Peyer's patch (tissue), 4 donors: ENCODE measurements at regions not wholly inside any gene's neighbourhood (a gene's known extent, or its start where the extent isn't known, plus 50 kb on each side); places are given as distances from the start of the nearest gene placed in this dataset.

ENCODE experiments used
- DNase-seq, 3 donors: peaks; one replicate each; pipeline ENCODE4 v3.0.0-alpha.2; 2017 to 2019
- H3K27ac ChIP-seq, 4 donors: fragments of 200-600 bp; sonication (generic); one replicate each; pipeline ENCODE4 v1.5.1; 2016 to 2019
- H3K27me3 ChIP-seq, 2 donors: fragments of 200-600 bp; sonication (generic); one replicate each; pipeline ENCODE4 v1.5.1; 2019
- H3K36me3 ChIP-seq, 3 donors: fragments of 200-600 bp; sonication (generic); one replicate each; pipeline ENCODE4 v1.5.1; 2016 to 2019
- H3K4me1 ChIP-seq, 4 donors: fragments of 200-600 bp; sonication (generic); one replicate each; pipeline ENCODE4 v1.5.1; 2016 to 2019
- H3K4me3 ChIP-seq, 4 donors: fragments of 200-600 bp; sonication (generic); 1 replicate in 3 of 4; 2 replicates in 1 of 4; pipeline ENCODE4 v1.5.1; 2016 to 2019; ENCODE audit warnings: mild to moderate bottlenecking in 1 of 4
- H3K9me3 ChIP-seq, 4 donors: fragments of 200-600 bp; sonication (generic); one replicate each; pipeline ENCODE4 v1.5.1; 2016 to 2019; ENCODE audit warnings: mild to moderate bottlenecking in 1 of 4
- POLR2A ChIP-seq, 2 donors: fragments of 450-650 bp; IDR thresholded peaks; one replicate each; pipeline ENCODE4 v1.5.1; 2017; ENCODE audit warnings: antibody characterized with exemption in 2 of 2, mild to moderate bottlenecking in 2 of 2, moderate library complexity in 2 of 2
- TF ChIP-seq, protein P1 (sequence below), 6 experiments: fragments of 450-650 bp in 4 of 6; fragments of 200-600 bp in 2 of 6; sonication (generic) in 1 of 6; IDR thresholded peaks; one replicate each; pipeline ENCODE4 v1.5.1; 2017 to 2019; ENCODE audit warnings: antibody characterized with exemption in 6 of 6, mild to moderate bottlenecking in 3 of 6, moderate library complexity in 1 of 6

DNA sequence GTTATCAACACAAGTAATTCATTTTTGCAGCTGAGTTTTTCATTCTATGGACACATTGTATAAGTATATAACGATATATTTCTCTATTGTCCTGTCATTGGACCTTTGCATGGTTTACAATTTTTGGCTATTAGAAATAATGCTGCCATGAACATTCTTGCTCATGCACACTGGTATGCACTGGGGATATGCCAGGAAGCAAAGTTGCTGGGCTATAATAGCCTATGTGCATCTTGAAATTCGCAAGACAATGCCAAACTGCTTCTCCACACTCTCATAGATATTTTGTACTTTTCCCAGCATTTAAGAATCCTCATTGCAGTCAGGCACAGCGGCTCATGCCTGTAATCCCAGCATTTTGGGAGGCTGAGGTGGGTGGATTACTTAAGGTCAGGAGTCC is 852.6 kb upstream of the ID2 start:
- no peaks in the 10 kb centered on the region for H3K36me3 ChIP-seq
- no peak for DNase-seq
- H3K4me3 ChIP-seq = no peak overlapping the region
- H3K9me3 ChIP-seq = no peaks in the 10 kb centered on the region
- TF ChIP-seq POLR2A (IDR thresholded peaks at IDR 0.05) = no peak
- TF ChIP-seq, protein P1, sequence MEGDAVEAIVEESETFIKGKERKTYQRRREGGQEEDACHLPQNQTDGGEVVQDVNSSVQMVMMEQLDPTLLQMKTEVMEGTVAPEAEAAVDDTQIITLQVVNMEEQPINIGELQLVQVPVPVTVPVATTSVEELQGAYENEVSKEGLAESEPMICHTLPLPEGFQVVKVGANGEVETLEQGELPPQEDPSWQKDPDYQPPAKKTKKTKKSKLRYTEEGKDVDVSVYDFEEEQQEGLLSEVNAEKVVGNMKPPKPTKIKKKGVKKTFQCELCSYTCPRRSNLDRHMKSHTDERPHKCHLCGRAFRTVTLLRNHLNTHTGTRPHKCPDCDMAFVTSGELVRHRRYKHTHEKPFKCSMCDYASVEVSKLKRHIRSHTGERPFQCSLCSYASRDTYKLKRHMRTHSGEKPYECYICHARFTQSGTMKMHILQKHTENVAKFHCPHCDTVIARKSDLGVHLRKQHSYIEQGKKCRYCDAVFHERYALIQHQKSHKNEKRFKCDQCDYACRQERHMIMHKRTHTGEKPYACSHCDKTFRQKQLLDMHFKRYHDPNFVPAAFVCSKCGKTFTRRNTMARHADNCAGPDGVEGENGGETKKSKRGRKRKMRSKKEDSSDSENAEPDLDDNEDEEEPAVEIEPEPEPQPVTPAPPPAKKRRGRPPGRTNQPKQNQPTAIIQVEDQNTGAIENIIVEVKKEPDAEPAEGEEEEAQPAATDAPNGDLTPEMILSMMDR (IDR thresholded peaks at IDR 0.05) = no peak
- H3K27ac ChIP-seq = no peak overlapping the region
- H3K27me3 ChIP-seq = no peaks in the 10 kb centered on the region
- H3K4me1 ChIP-seq = no peaks in the 10 kb centered on the region

- H3K4me1 ChIP-seq = no peaks in the 10 kb centered on the region
Measured at GRCh38 chr2:7830616-7831015, 851.2 kb upstream of the ID2 start.

DNA sequence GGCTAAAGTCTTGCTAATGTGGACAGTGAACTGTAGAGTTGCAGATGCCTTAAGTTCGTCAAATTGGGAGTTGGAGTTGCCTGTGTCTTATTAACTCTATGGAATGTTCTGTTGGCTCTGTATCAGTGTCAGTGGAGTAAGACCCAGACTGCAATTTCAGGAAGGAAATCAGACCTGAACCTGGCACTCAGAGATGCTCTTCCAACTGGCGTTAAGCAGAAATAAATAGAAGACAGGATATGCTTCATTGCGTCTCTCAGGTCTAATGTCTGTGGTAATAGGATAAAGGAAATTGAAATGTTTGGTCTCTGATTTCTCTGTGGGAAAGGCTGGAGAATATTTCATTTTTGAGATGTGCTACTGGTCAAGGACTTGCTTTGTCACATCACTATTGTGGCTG is 846.7 kb upstream of the ID2 start:
- Histone ChIP-seq H3K27ac (no peak overlapping the region), H3K27me3 (no peaks in the 10 kb centered on the region), H3K4me3 (no peak overlapping the region), H3K36me3 (no peaks in the 10 kb centered on the region), H3K4me1 (no peaks in the 10 kb centered on the region), H3K9me3 (no peaks in the 10 kb centered on the region)
- TF ChIP-seq, protein P1 (IDR thresholded peaks at IDR 0.05) = no peak
- no peak for TF ChIP-seq POLR2A (IDR thresholded peaks at IDR 0.05)
- no peak for DNase-seq

More at GRCh38 chr2:7830616-7831015, 851.2 kb upstream of the ID2 start:
- no peaks in the 10 kb centered on the region for H3K36me3 ChIP-seq
- H3K27ac ChIP-seq = no peak overlapping the region
- no peak for DNase-seq
- no peaks in the 10 kb centered on the region for H3K9me3 ChIP-seq
- no peaks in the 10 kb centered on the region for H3K27me3 ChIP-seq
- H3K4me3 ChIP-seq = no peak overlapping the region
- TF ChIP-seq POLR2A (IDR thresholded peaks at IDR 0.05) = no peak
- TF ChIP-seq, protein P1 (IDR thresholded peaks at IDR 0.05) = no peak

DNA sequence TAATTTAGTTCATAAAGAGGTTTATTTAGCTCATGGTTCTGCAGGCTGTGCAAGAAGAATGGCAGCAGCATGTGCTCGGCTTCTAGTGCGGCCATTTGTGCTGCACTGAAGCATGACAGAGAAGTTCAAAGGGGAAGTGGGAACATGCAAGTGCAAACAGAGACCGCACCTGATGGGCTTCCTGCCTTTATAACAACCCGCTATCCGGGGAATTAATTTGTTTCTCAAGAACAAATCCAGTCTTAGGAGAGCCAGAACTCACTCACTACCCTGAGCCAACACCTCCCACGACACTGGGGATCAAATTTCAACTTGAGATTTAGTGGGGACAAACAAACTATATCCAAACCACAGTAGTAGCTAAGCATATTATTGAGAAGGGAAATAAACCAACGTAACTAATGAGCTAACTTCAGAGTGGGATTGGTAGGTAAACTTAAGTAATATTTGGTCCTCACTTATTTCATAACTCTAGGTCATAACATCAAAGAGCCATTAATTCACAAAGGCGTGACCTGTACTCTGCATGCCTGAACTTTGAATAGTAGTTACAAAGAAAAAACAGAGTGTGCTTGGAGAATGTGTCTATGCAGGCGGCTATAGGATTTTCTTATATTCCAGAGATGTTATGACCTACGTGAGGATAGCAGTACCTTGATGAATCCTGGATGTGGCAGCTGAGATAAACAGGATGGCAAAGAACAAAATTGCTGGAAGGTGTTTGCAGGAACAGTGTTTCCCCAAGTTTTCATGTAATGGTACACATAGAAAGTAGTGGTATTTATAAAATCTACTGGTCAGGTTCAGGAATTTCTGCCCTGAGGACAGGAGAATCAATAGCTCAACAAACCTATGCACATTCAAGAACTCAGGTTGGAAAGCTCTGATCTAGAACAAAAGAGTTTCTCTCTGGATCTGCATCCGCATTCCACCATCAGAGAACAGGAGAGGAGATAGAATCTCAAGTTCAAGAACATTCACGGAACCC is 845.9 kb upstream of the ID2 start:
- Histone ChIP-seq H3K36me3 (no peaks in the 10 kb centered on the region), H3K4me3 (no peak overlapping the region), H3K9me3 (no peaks in the 10 kb centered on the region), H3K27ac (no peak overlapping the region), H3K27me3 (no peaks in the 10 kb centered on the region), H3K4me1 (no peaks in the 10 kb centered on the region)
- TF ChIP-seq POLR2A (IDR thresholded peaks at IDR 0.05) = no peak
- TF ChIP-seq, protein P1 (IDR thresholded peaks at IDR 0.05) = no peak
- no peak for DNase-seq

- DNase-seq = no peak
- H3K4me1 ChIP-seq = no peaks in the 10 kb centered on the region
Measured at GRCh38 chr2:7837237-7837760, 844.6 kb upstream of the ID2 start.

More at GRCh38 chr2:7837237-7837760, 844.6 kb upstream of the ID2 start:
- Histone ChIP-seq H3K27ac (no peak overlapping the region), H3K4me3 (no peak overlapping the region), H3K9me3 (no peaks in the 10 kb centered on the region), H3K27me3 (no peaks in the 10 kb centered on the region), H3K36me3 (no peaks in the 10 kb centered on the region)
- TF ChIP-seq POLR2A (IDR thresholded peaks at IDR 0.05) = no peak
- TF ChIP-seq, protein P1 (IDR thresholded peaks at IDR 0.05) = no peak
